H1 (cell line): ENCODE measurements at regions not wholly inside any gene's neighbourhood (a gene's known extent, or its start where the extent isn't known, plus 50 kb on each side); places are given as distances from the start of the nearest gene placed in this dataset.

Experiments used
- CTBP2 ChIP-seq: IDR thresholded peaks from 2 replicates; pipeline ENCODE4 v1.7.0; 2011; ENCODE audit warnings: borderline replicate concordance, mild to moderate bottlenecking, moderate library complexity, mixed read lengths, low read length; ENCODE audit not compliant: insufficient read depth, insufficient read length
- HDAC6 ChIP-seq: IDR thresholded peaks from one replicate; pipeline ENCODE4 v1.7.1; 2012; ENCODE audit warnings: low read depth, mild to moderate bottlenecking, inconsistent platforms, low read length, moderate library complexity
- MAFK ChIP-seq: IDR thresholded peaks from 2 replicates; pipeline ENCODE4 v1.6.1; 2012; ENCODE audit warnings: low read depth, mild to moderate bottlenecking, improper control_type of control experiment, low read length
- PHF8 ChIP-seq: fragments of 200-600 bp; sonication (generic); conservative IDR thresholded peaks from 2 replicates; pipeline ENCODE4 v1.7.1; 2012; ENCODE audit warnings: low read depth, mild to moderate bottlenecking, inconsistent platforms, low read length, moderate library complexity
- SIN3A ChIP-seq, 2 experiments: IDR thresholded peaks in 1 of 2; conservative IDR thresholded peaks in 1 of 2; 2 replicates each; pipeline ENCODE4 v1.6.1; 2011 to 2012; ENCODE audit warnings: low read length in 2 of 2, improper control_type of control experiment in 1 of 2, low read depth in 1 of 2, mild to moderate bottlenecking in 1 of 2
- TBP ChIP-seq: IDR thresholded peaks from 2 replicates; pipeline ENCODE4 v1.6.1; 2011; ENCODE audit warnings: low read depth, low read length, improper control_type of control experiment
- USF2 ChIP-seq: IDR thresholded peaks from 2 replicates; pipeline ENCODE4 v1.6.1; 2011; ENCODE audit warnings: low read length, improper control_type of control experiment
- ZNF274 ChIP-seq: IDR thresholded peaks from 2 replicates; pipeline ENCODE4 v1.7.0; 2012; ENCODE audit warnings: low read length, borderline replicate concordance; ENCODE audit errors: extremely low read depth

- no peak for TF ChIP-seq MAFK
- TF ChIP-seq CTBP2, result no peak
- TF ChIP-seq USF2, result no peak
- no peak for TF ChIP-seq ZNF274
- TF ChIP-seq PHF8, result no peak
- no peak for TF ChIP-seq HDAC6
- TF ChIP-seq TBP, result no peak
- TF ChIP-seq SIN3A (conservative IDR thresholded peaks at IDR 0.05 in 1 of 2, IDR thresholded peaks at IDR 0.05 in 1 of 2; ENCODE audit: low read depth in 1 of 2, low read length in 2 of 2), result no peak
Observed at GRCh38 chrX:114332766-114333165, 251.1 kb upstream of the HTR2C start (continued).
